ENCODE measurements at regions not wholly inside any gene's neighbourhood (a gene's known extent, or its start where the extent isn't known, plus 50 kb on each side); places are given as distances from the start of the nearest gene placed in this dataset.

- TF ChIP-seq ZNF543 (CRISPR knock-in tag; IDR thresholded peaks at IDR 0.05) (no peak), DNMT3B (CRISPR knock-in tag; conservative IDR thresholded peaks at IDR 0.05) (no peak), TARDBP (CRISPR knock-in tag; IDR thresholded peaks at IDR 0.05) (no peak), HMGXB3 (CRISPR knock-in tag; IDR thresholded peaks at IDR 0.05; ENCODE audit: borderline replicate concordance) (no peak), ZNF646 (CRISPR knock-in tag; IDR thresholded peaks at IDR 0.05) (peak; percentile 98), E2F2 (CRISPR knock-in tag; IDR thresholded peaks at IDR 0.05; ENCODE audit: borderline replicate concordance) (no peak), SNAPC2 (CRISPR knock-in tag; IDR thresholded peaks at IDR 0.05) (no peak), ZNF256 (CRISPR knock-in tag; conservative IDR thresholded peaks at IDR 0.05) (no peak), TCF7 (IDR thresholded peaks at IDR 0.05; ENCODE audit: low read depth) (no peak), NFKBIZ (CRISPR knock-in tag; IDR thresholded peaks at IDR 0.05) (0 out of 2 replicates have a peak, but pooled peaks have one; percentile 17), TIGD3 (CRISPR knock-in tag; IDR thresholded peaks at IDR 0.05; ENCODE audit: borderline replicate concordance) (no peak), ZNF773 (CRISPR knock-in tag; IDR thresholded peaks at IDR 0.05; ENCODE audit: borderline replicate concordance) (no peak), NR2F1 (CRISPR knock-in tag; IDR thresholded peaks at IDR 0.05) (no peak), ZNF674 (CRISPR knock-in tag; IDR thresholded peaks at IDR 0.05; ENCODE audit: low read depth) (no peak), ZFP62 (CRISPR knock-in tag; IDR thresholded peaks at IDR 0.05) (no peak), MBNL3 (CRISPR knock-in tag; conservative IDR thresholded peaks at IDR 0.05) (no peak)
Observed at GRCh38 chr16:85522842-85523601, 90.1 kb upstream of the GSE1 start (continued).
